ENCODE measurements at regions not wholly inside any gene's neighbourhood (a gene's known extent, or its start where the extent isn't known, plus 50 kb on each side); places are given as distances from the start of the nearest gene placed in this dataset.
"Not testable (repeated sequence)": the region's sequence is repeated elsewhere in the genome, so short reads cannot be mapped to it uniquely, and the experiment has no call there.

- peaks cover 11% of the 10 kb centered on the region; the same call in 1 of the 2 replicates for H3K9me3 ChIP-seq (ENCODE audit: low read length)
- no peak overlapping the region for H3K4me3 ChIP-seq (ENCODE audit: low read length)
- TF ChIP-seq EZH2 (IDR thresholded peaks at IDR 0.05; ENCODE audit: low read length, unreplicated experiment) (no peak), EZH2phosphoT487 (IDR thresholded peaks at IDR 0.05; ENCODE audit: borderline replicate concordance, low read length) (no peak)
- TF ChIP-seq, protein P1, sequence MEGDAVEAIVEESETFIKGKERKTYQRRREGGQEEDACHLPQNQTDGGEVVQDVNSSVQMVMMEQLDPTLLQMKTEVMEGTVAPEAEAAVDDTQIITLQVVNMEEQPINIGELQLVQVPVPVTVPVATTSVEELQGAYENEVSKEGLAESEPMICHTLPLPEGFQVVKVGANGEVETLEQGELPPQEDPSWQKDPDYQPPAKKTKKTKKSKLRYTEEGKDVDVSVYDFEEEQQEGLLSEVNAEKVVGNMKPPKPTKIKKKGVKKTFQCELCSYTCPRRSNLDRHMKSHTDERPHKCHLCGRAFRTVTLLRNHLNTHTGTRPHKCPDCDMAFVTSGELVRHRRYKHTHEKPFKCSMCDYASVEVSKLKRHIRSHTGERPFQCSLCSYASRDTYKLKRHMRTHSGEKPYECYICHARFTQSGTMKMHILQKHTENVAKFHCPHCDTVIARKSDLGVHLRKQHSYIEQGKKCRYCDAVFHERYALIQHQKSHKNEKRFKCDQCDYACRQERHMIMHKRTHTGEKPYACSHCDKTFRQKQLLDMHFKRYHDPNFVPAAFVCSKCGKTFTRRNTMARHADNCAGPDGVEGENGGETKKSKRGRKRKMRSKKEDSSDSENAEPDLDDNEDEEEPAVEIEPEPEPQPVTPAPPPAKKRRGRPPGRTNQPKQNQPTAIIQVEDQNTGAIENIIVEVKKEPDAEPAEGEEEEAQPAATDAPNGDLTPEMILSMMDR (conservative IDR thresholded peaks at IDR 0.05; ENCODE audit: low read depth, low read length), result no peak
- ChIA-PET POLR2A (ENCODE audit: unreplicated experiment) (no interaction called here), CTCF (no interaction called here)
- no peaks in the 10 kb centered on the region for H4K20me1 ChIP-seq (ENCODE audit: low read length)
- no peak for DNase-seq
- H3K27me3 ChIP-seq (ENCODE audit: low read length), result no peaks in the 10 kb centered on the region
- H3K4me1 ChIP-seq (ENCODE audit: insufficient read depth, low read length), result no peaks in the 10 kb centered on the region
- no peaks in the 10 kb centered on the region for H3K79me2 ChIP-seq (ENCODE audit: low read length)
- no peak overlapping the region for H3K4me2 ChIP-seq (ENCODE audit: low read length)
- intact Hi-C loops (cut with micrococcal nuclease), result no loop called here
- no peaks in the 10 kb centered on the region for H3K36me3 ChIP-seq (ENCODE audit: low read depth, low read length)
- BruUV-seq (replicated peaks), result no TSS peak
- no peak overlapping the region for H2AFZ ChIP-seq (ENCODE audit: low read length)
- no peak overlapping the region for H3K9ac ChIP-seq (ENCODE audit: low read length)
- ATAC-seq, result no peak
- no peak overlapping the region for H3K27ac ChIP-seq (ENCODE audit: low read length)
- H3K9me2 ChIP-seq (replicated peaks; ENCODE audit: low read length), result no peaks in the 10 kb centered on the region
- no peaks in the 10 kb centered on the region for H3F3A ChIP-seq (ENCODE audit: low read length, unreplicated experiment)
Measured at GRCh38 chr3:26484140-26484539, 138.4 kb upstream of the LRRC3B start.

DNA sequence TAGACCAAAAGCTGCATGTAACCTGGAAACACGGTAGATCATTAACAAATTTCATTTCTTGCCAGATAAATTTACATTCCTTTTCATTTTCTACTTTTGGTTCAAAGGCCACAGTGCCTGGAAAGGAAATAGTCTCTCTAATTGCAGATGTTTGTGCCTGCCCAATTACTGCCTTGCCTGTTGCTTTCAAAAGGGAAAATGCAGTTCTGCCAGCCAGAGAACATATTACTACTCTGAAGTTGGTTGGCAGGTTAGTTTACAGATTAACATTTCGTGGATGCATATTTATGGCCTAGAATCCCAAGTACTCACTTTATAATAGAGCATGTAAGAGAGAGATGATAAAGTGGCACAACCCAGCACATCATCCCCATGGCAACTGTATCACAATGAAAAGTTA lies 124.3 kb upstream of the LRRC3B start:
- H3K27me3 ChIP-seq (ENCODE audit: low read length), result no peaks in the 10 kb centered on the region

DNA sequence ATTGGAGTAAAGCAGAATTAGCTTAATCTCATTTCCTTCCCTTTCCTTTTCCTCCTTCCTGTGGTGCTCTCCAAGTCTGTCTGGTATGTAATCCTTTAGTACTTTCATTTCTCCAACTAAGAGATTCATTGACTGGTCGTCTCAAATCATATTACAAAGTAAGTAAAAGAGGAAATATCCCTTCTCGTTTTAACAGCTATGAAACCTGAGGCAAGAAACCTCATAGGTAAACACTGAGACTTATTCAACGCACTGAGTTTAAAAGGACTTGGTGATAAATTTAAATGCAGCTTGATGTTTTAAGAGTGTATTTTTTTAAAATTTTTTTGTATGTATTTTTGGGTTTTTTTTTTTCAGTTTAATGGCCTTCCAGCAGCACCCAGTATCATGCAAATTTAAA lies 117.2 kb upstream of the LRRC3B start:
- Histone ChIP-seq H3K79me2 (ENCODE audit: low read length) (no peaks in the 10 kb centered on the region), H3K4me3 (ENCODE audit: low read length) (no peak overlapping the region), H2AFZ (ENCODE audit: low read length) (no peak overlapping the region), H3K4me2 (ENCODE audit: low read length) (no peak overlapping the region), H4K20me1 (ENCODE audit: low read length) (no peaks in the 10 kb centered on the region), H3K27ac (ENCODE audit: low read length) (no peak overlapping the region), H3K36me3 (ENCODE audit: low read depth, low read length) (no peaks in the 10 kb centered on the region; the same call in 1 of the 2 replicates), H3F3A (ENCODE audit: low read length, unreplicated experiment) (no peaks in the 10 kb centered on the region), H3K9me3 (ENCODE audit: low read length) (peaks cover 17% of the 10 kb centered on the region; the same call in 1 of the 2 replicates), H3K9ac (ENCODE audit: low read length) (no peak overlapping the region), H3K27me3 (ENCODE audit: low read length) (no peaks in the 10 kb centered on the region), H3K9me2 (replicated peaks; ENCODE audit: low read length) (no peaks in the 10 kb centered on the region), H3K4me1 (ENCODE audit: insufficient read depth, low read length) (no peaks in the 10 kb centered on the region)
- TF ChIP-seq EZH2 (IDR thresholded peaks at IDR 0.05; ENCODE audit: low read length, unreplicated experiment) (no peak), EZH2phosphoT487 (IDR thresholded peaks at IDR 0.05; ENCODE audit: borderline replicate concordance, low read length) (no peak)
- TF ChIP-seq, protein P1 (conservative IDR thresholded peaks at IDR 0.05; ENCODE audit: low read depth, low read length), result no peak
- ChIA-PET POLR2A (ENCODE audit: unreplicated experiment) (no interaction called here), CTCF (no interaction called here)
- ATAC-seq, result no peak
- no peak for DNase-seq
- intact Hi-C loops (cut with micrococcal nuclease), result no loop called here
- no TSS peak for BruUV-seq (replicated peaks)

More for the DNA sequence above, 124.3 kb upstream of the LRRC3B start:
- TF ChIP-seq, protein P1 (conservative IDR thresholded peaks at IDR 0.05; ENCODE audit: low read depth, low read length), result no peak
- TF ChIP-seq EZH2phosphoT487 (IDR thresholded peaks at IDR 0.05; ENCODE audit: borderline replicate concordance, low read length) (no peak), EZH2 (IDR thresholded peaks at IDR 0.05; ENCODE audit: low read length, unreplicated experiment) (no peak)
- ChIA-PET CTCF (no interaction called here), POLR2A (ENCODE audit: unreplicated experiment) (no interaction called here)
- no TSS peak for BruUV-seq (replicated peaks)
- DNase-seq (no peak), ATAC-seq (no peak)
- Histone ChIP-seq H3K79me2 (ENCODE audit: low read length) (no peaks in the 10 kb centered on the region), H3K9me3 (ENCODE audit: low read length) (peaks cover 21% of the 10 kb centered on the region), H3K4me2 (ENCODE audit: low read length) (no peak overlapping the region), H3K9me2 (replicated peaks; ENCODE audit: low read length) (no peaks in the 10 kb centered on the region), H4K20me1 (ENCODE audit: low read length) (no peaks in the 10 kb centered on the region), H3K36me3 (ENCODE audit: low read depth, low read length) (no peaks in the 10 kb centered on the region; the same call in 1 of the 2 replicates), H2AFZ (ENCODE audit: low read length) (no peak overlapping the region), H3K4me3 (ENCODE audit: low read length) (no peak overlapping the region), H3F3A (ENCODE audit: low read length, unreplicated experiment) (no peaks in the 10 kb centered on the region), H3K9ac (ENCODE audit: low read length) (no peak overlapping the region), H3K4me1 (ENCODE audit: insufficient read depth, low read length) (no peaks in the 10 kb centered on the region), H3K27ac (ENCODE audit: low read length) (no peak overlapping the region)
- intact Hi-C loops (cut with micrococcal nuclease), result no loop called here

GRCh38 chr3:26514445-26515029 lies 108.0 kb upstream of the LRRC3B start:
- H4K20me1 ChIP-seq (ENCODE audit: low read length); CTCF ChIA-PET; H3K79me2 ChIP-seq (ENCODE audit: low read length); H2AFZ ChIP-seq (ENCODE audit: low read length); H3K9ac ChIP-seq (ENCODE audit: low read length); H3K27ac ChIP-seq (ENCODE audit: low read length); POLR2A ChIA-PET (ENCODE audit: unreplicated experiment); ATAC-seq; H3K4me3 ChIP-seq (ENCODE audit: low read length); H3K4me1 ChIP-seq (ENCODE audit: insufficient read depth, low read length); H3F3A ChIP-seq (ENCODE audit: low read length, unreplicated experiment); H3K27me3 ChIP-seq (ENCODE audit: low read length); H3K9me2 ChIP-seq (replicated peaks; ENCODE audit: low read length); H3K9me3 ChIP-seq (ENCODE audit: low read length); DNase-seq; H3K36me3 ChIP-seq (ENCODE audit: low read depth, low read length); BruUV-seq (replicated peaks); intact Hi-C loops (cut with micrococcal nuclease); H3K4me2 ChIP-seq (ENCODE audit: low read length): not testable (repeated sequence)
